DMS114 treated with DMSO at 0.1 percent for 48 hours (cell line): ENCODE measurements at regions not wholly inside any gene's neighbourhood (a gene's known extent, or its start where the extent isn't known, plus 50 kb on each side); places are given as distances from the start of the nearest gene placed in this dataset.

ENCODE experiments used
- DNase-seq: peaks from one replicate; lab custom pipeline; 2025; ENCODE audit not compliant: unreplicated experiment; lab: John Stamatoyannopoulos, UW

- DNase-seq, result no peak
Measured at GRCh38 chr20:51335329-51335841, 207.1 kb downstream of the NFATC2 start.

GRCh38 chr20:51334609-51335008, 207.9 kb downstream of the NFATC2 start:
- DNase-seq, result no peak

GRCh38 chr20:51333971-51334370, 208.5 kb downstream of the NFATC2 start:
- DNase-seq, result no peak

- no peak for DNase-seq
Measured at GRCh38 chr20:51333446-51333845, 209.1 kb downstream of the NFATC2 start.

- no peak for DNase-seq
Measured at GRCh38 chr20:51331481-51331880, 211.0 kb downstream of the NFATC2 start.

GRCh38 chr20:51329845-51330244, 212.7 kb downstream of the NFATC2 start:
- DNase-seq, result no peak

GRCh38 chr20:51327251-51327841, 215.2 kb downstream of the NFATC2 start:
- DNase-seq, result no peak

- peak; percentile 28 for DNase-seq
Measured at GRCh38 chr20:51326201-51326819, 216.2 kb downstream of the NFATC2 start.

GRCh38 chr20:51322164-51322707, 220.3 kb downstream of the NFATC2 start:
- DNase-seq, result no peak

- DNase-seq, result no peak
Measured at GRCh38 chr20:51321343-51322163, 221.0 kb downstream of the NFATC2 start.

GRCh38 chr20:51319522-51319921, 223.0 kb downstream of the NFATC2 start:
- no peak for DNase-seq

GRCh38 chr20:51318058-51318949, 224.2 kb downstream of the NFATC2 start:
- no peak for DNase-seq

GRCh38 chr20:51315390-51315789, 227.1 kb downstream of the NFATC2 start:
- DNase-seq, result no peak

- DNase-seq, result no peak
Measured at GRCh38 chr20:51313358-51313827, 229.1 kb downstream of the NFATC2 start.

GRCh38 chr20:51312480-51312783, 230.1 kb downstream of the NFATC2 start:
- DNase-seq, result no peak

- no peak for DNase-seq
Measured at GRCh38 chr20:51311636-51312479, 230.7 kb downstream of the NFATC2 start.

GRCh38 chr20:51310216-51310615, 232.3 kb downstream of the NFATC2 start:
- DNase-seq, result no peak

- DNase-seq, result no peak
Measured at GRCh38 chr20:51309128-51309527, 233.4 kb downstream of the NFATC2 start.

GRCh38 chr20:51306521-51307358, 235.8 kb downstream of the NFATC2 start:
- DNase-seq, result peak; percentile 73
